Colonic mucosa (tissue), 4 donors: ENCODE measurements at regions not wholly inside any gene's neighbourhood (a gene's known extent, or its start where the extent isn't known, plus 50 kb on each side); places are given as distances from the start of the nearest gene placed in this dataset.

Experiments used
- DNase-seq: peaks from one replicate; pipeline ENCODE4 v3.0.0-alpha.2; 2020
- H3K27ac ChIP-seq: fragments of 200-600 bp; one replicate; pipeline ENCODE4 v1.8.0; 2021
- H3K27me3 ChIP-seq: fragments of 200-600 bp; one replicate; pipeline ENCODE4 v1.8.0; 2021
- H3K36me3 ChIP-seq: fragments of 200-600 bp; one replicate; pipeline ENCODE4 v1.8.0; 2021
- H3K4me1 ChIP-seq: fragments of 200-600 bp; one replicate; pipeline ENCODE4 v1.8.0; 2021; ENCODE audit warnings: mild to moderate bottlenecking
- H3K4me3 ChIP-seq: fragments of 200-600 bp; one replicate; pipeline ENCODE4 v1.8.0; 2021
- H3K9ac ChIP-seq, 2 donors: one replicate each; pipeline ENCODE4 v1.7.0; 2013; ENCODE audit warnings: control low read depth in 2 of 2, low read depth in 2 of 2, low read length in 2 of 2
- H3K9me3 ChIP-seq: fragments of 200-600 bp; one replicate; pipeline ENCODE4 v1.8.0; 2021
- intact Hi-C: fragments of 100-400 bp; cut with DNase I; formaldehyde crosslinking; loops from one replicate; pipeline ENCODE4 v1.14.1; 2022
- TF ChIP-seq, protein P1 (sequence below): fragments of 200-600 bp; IDR thresholded peaks from one replicate; pipeline ENCODE4 v1.8.0; 2022; ENCODE audit warnings: antibody characterized with exemption, mild to moderate bottlenecking
- donor health status: healthy.
- donor health status: DM: no; HTN: no; CAD: no.
- donor health status: DM: no; HTN: no; CAD: no.

- H3K27me3 ChIP-seq = peaks cover 3% of the 10 kb centered on the region
- H3K36me3 ChIP-seq = no peaks in the 10 kb centered on the region
- no peak overlapping the region for H3K27ac ChIP-seq
- H3K9me3 ChIP-seq = no peaks in the 10 kb centered on the region
- TF ChIP-seq, protein P1, sequence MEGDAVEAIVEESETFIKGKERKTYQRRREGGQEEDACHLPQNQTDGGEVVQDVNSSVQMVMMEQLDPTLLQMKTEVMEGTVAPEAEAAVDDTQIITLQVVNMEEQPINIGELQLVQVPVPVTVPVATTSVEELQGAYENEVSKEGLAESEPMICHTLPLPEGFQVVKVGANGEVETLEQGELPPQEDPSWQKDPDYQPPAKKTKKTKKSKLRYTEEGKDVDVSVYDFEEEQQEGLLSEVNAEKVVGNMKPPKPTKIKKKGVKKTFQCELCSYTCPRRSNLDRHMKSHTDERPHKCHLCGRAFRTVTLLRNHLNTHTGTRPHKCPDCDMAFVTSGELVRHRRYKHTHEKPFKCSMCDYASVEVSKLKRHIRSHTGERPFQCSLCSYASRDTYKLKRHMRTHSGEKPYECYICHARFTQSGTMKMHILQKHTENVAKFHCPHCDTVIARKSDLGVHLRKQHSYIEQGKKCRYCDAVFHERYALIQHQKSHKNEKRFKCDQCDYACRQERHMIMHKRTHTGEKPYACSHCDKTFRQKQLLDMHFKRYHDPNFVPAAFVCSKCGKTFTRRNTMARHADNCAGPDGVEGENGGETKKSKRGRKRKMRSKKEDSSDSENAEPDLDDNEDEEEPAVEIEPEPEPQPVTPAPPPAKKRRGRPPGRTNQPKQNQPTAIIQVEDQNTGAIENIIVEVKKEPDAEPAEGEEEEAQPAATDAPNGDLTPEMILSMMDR = no peak
- no peak for DNase-seq
- H3K9ac ChIP-seq = no peak overlapping the region
- H3K4me1 ChIP-seq = no peaks in the 10 kb centered on the region
- no peak overlapping the region for H3K4me3 ChIP-seq
- intact Hi-C loops = no loop called here
These were observed 160.6 kb downstream of the BCOR start for GRCh38 chrX:39936886-39937770.

DNA sequence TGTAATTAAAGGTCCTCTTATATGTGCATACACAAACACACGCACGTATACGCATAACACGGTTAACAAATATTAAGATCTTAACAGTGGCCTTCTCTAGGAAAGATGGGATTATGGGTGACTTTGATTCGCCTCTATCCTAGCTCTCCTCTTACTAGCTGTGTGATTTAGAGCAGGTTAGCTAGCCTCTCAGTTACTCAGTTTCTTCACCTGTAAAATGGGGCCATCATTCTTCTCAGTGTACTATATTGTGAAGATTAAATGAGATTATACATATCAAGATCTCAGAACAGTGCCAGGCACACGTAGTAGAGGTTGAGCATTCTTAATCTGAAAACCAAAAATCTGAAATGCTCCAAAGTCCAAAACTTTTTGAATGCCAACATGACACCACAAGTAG is 159.3 kb downstream of the BCOR start:
- Histone ChIP-seq H3K9ac (no peak overlapping the region), H3K27me3 (peaks cover 3% of the 10 kb centered on the region), H3K9me3 (no peaks in the 10 kb centered on the region), H3K27ac (no peak overlapping the region), H3K4me1 (no peaks in the 10 kb centered on the region), H3K36me3 (no peaks in the 10 kb centered on the region), H3K4me3 (no peak overlapping the region)
- DNase-seq = no peak
- TF ChIP-seq, protein P1 = no peak
- intact Hi-C loops = no loop called here

- no peak for DNase-seq
- H3K27me3 ChIP-seq = peaks cover 3% of the 10 kb centered on the region
These were observed 158.1 kb downstream of the BCOR start for GRCh38 chrX:39939678-39940077.

GRCh38 chrX:39941332-39941920 is 156.3 kb downstream of the BCOR start:
- DNase-seq = no peak
- Histone ChIP-seq H3K4me3 (no peak overlapping the region), H3K9ac (no peak overlapping the region), H3K27ac (no peak overlapping the region), H3K27me3 (peaks cover 3% of the 10 kb centered on the region), H3K9me3 (no peaks in the 10 kb centered on the region), H3K36me3 (no peaks in the 10 kb centered on the region), H3K4me1 (no peaks in the 10 kb centered on the region)
- TF ChIP-seq, protein P1 = no peak
- intact Hi-C loops = no loop called here

More at GRCh38 chrX:39939678-39940077, 158.1 kb downstream of the BCOR start:
- Histone ChIP-seq H3K4me1 (no peaks in the 10 kb centered on the region), H3K27ac (no peak overlapping the region), H3K36me3 (no peaks in the 10 kb centered on the region), H3K4me3 (no peak overlapping the region), H3K9me3 (no peaks in the 10 kb centered on the region), H3K9ac (no peak overlapping the region)
- TF ChIP-seq, protein P1 = no peak
- intact Hi-C loops = no loop called here

DNA sequence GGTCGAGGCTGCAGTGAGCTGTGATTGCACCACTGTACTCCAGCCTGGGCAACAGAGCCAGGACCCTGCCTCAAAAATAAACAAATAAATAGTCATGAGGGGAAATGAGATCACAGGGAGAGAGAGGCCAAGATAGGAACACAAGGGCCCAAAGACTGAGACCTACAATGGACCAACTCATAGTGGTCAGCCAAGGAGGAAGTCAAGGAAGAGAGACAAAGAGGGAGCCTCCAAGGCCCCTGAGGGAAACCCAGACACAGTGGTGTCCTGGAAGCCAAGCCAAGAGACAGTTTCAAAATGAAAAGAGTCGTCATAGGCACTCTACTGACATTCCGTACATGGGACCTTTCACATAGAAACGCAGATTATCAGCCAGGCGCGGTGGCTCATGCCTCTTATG is 153.3 kb downstream of the BCOR start:
- TF ChIP-seq, protein P1 = no peak
- intact Hi-C loops = no loop called here
- Histone ChIP-seq H3K9ac (no peak overlapping the region), H3K4me3 (no peak overlapping the region), H3K4me1 (no peaks in the 10 kb centered on the region), H3K27me3 (peaks cover 3% of the 10 kb centered on the region), H3K27ac (no peak overlapping the region), H3K36me3 (no peaks in the 10 kb centered on the region), H3K9me3 (no peaks in the 10 kb centered on the region)
- DNase-seq = no peak
